Stomach (tissue), 8 donors: ENCODE measurements at regions not wholly inside any gene's neighbourhood (a gene's known extent, or its start where the extent isn't known, plus 50 kb on each side); places are given as distances from the start of the nearest gene placed in this dataset.

Experiments used
- DNase-seq, 2 donors: peaks; one replicate each; pipeline versions ENCODE4 v3.0.0 to v3.0.0-alpha.2; 2013 to 2019
- H3K27ac ChIP-seq, 5 donors: fragments of 200-600 bp in 4 of 5; sonication (generic) in 4 of 5; one replicate each; pipeline ENCODE4 v1.5.1; 2013 to 2019; ENCODE audit warnings: mild to moderate bottlenecking in 1 of 5, moderate library complexity in 1 of 5
- H3K27me3 ChIP-seq, 3 donors: fragments of 200-600 bp; sonication (generic); one replicate each; pipeline ENCODE4 v1.5.1; 2017 to 2019; ENCODE audit warnings: mixed run types in 1 of 3
- H3K36me3 ChIP-seq, 4 donors: fragments of 200-600 bp; sonication (generic); 1 replicate in 3 of 4; 2 replicates in 1 of 4; pipeline ENCODE4 v1.5.1; 2016 to 2019
- H3K4me1 ChIP-seq, 4 donors: fragments of 200-600 bp; sonication (generic); one replicate each; pipeline ENCODE4 v1.5.1; 2016 to 2019
- H3K4me3 ChIP-seq, 4 donors: fragments of 200-600 bp; sonication (generic) in 3 of 4; one replicate each; pipeline ENCODE4 v1.5.1; 2016 to 2019; ENCODE audit warnings: mild to moderate bottlenecking in 1 of 4
- H3K9me3 ChIP-seq, 4 donors: fragments of 200-600 bp; sonication (generic); one replicate each; pipeline ENCODE4 v1.5.1; 2016 to 2019
- EP300 ChIP-seq: sonication (generic); formaldehyde crosslinking; IDR thresholded peaks from one replicate; pipeline ENCODE4 v1.6.1; 2017; ENCODE audit warnings: antibody characterized with exemption
- POLR2A ChIP-seq, 4 donors: fragments of 450-650 bp; IDR thresholded peaks; one replicate each; pipeline ENCODE4 v1.6.1; 2016; ENCODE audit warnings: antibody characterized with exemption in 4 of 4, control low read depth in 2 of 4, mild to moderate bottlenecking in 1 of 4, moderate library complexity in 1 of 4
- POLR2AphosphoS5 ChIP-seq, 3 donors: sonication (generic); formaldehyde crosslinking; IDR thresholded peaks; one replicate each; pipeline ENCODE4 v1.6.1; 2016; ENCODE audit warnings: antibody characterized with exemption in 3 of 3
- WGBS, 5 donors: extraction: QIAGEN DNeasy Blood & Tissue Kit in 3 of 5; methylation state at CpG; one replicate each; pipeline versions ENCODE4 v1.1.5 to v1.1.7; 2013 to 2018; 5-methylcytosine and 5-hydroxymethylcytosine counted together
- intact Hi-C: fragments of 100-400 bp; cut with DNase I; formaldehyde crosslinking; loops from one replicate; pipeline ENCODE4 v1.15.1; 2023; ENCODE audit warnings: low total_unique reads
- TF ChIP-seq, protein P1 (sequence below), 7 experiments: fragments of 450-650 bp in 4 of 7; fragments of 200-600 bp in 3 of 7; sonication (generic) in 3 of 7; IDR thresholded peaks; one replicate each; pipeline ENCODE4 v1.5.1; 2016 to 2019; ENCODE audit warnings: antibody characterized with exemption in 7 of 7, control low read depth in 2 of 7, mild to moderate bottlenecking in 1 of 7
- donor health status: healthy with polysubstance abuse.
- donor health status: Bipolar disorder and iron deficiency.
- donor health status: healthy.

DNA sequence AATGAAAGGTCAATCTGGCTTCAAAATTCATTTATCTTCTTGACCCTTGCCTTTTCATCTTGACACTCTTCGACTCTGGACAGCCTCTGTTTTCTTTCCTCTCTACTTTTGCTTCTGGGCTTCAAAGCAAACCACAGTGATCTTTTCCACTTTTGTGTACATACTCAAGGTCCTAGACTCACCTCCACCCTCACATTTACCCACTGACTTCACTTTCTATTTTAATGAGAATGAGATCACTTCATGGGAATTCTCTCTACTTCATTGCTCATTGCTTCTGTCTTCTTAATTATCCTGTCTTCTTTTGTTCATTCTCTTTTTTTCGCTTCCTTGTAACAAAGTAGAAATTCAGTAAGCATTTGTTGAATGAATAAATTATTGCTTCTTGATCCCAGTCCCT is 330.1 kb upstream of the HAND2 start:
- Histone ChIP-seq H3K36me3 (no peaks in the 10 kb centered on the region), H3K27ac (no peak overlapping the region), H3K27me3 (no peaks in the 10 kb centered on the region), H3K4me1 (no peaks in the 10 kb centered on the region), H3K4me3 (no peak overlapping the region), H3K9me3 (peaks cover 5 to 14% (median 10%) of the 10 kb centered on the region in 4 donors)
- DNase-seq, result no peak
- no peak for TF ChIP-seq EP300
- TF ChIP-seq POLR2A (IDR thresholded peaks at IDR 0.05), result no peak
- no peak for TF ChIP-seq POLR2AphosphoS5 (IDR thresholded peaks at IDR 0.05)
- TF ChIP-seq, protein P1, sequence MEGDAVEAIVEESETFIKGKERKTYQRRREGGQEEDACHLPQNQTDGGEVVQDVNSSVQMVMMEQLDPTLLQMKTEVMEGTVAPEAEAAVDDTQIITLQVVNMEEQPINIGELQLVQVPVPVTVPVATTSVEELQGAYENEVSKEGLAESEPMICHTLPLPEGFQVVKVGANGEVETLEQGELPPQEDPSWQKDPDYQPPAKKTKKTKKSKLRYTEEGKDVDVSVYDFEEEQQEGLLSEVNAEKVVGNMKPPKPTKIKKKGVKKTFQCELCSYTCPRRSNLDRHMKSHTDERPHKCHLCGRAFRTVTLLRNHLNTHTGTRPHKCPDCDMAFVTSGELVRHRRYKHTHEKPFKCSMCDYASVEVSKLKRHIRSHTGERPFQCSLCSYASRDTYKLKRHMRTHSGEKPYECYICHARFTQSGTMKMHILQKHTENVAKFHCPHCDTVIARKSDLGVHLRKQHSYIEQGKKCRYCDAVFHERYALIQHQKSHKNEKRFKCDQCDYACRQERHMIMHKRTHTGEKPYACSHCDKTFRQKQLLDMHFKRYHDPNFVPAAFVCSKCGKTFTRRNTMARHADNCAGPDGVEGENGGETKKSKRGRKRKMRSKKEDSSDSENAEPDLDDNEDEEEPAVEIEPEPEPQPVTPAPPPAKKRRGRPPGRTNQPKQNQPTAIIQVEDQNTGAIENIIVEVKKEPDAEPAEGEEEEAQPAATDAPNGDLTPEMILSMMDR (IDR thresholded peaks at IDR 0.05), result no peak
- WGBS, 5 donors, result 65 to 72% (median 67%) methylated on average over 2 of the region's 2 CpGs
- intact Hi-C loops, result no loop called here

DNA sequence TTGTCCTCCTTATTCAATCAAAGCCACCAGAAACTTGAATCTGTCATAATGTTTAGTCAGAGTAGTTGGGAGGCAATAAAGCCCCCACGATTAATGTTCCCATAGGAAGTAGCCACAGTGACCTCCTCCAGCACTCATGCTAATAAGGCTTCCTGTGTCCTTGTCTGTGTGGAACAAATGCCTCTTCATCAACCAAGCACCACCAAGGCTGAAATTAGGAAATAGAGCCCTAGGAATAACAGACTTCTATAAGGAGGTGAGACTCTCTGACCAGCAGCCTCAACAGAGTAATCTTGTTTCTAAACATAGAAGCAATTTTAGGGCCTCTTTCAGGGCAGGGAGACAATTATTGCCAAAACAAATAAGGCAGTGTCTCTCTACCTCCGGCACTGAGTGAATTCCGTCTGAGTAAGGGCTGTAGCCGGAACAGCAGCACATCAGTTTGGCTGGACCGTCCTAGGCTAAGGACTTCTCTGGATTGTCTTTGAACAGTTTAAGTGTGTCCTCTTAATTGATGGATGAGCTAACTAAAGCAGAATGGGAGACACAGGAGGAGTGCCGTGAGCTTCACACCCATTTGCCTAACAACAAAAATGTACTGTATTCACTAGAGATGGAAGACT is 329.2 kb upstream of the HAND2 start:
- peaks cover 0 to 5% (median 2%) of the 10 kb centered on the region in 4 donors for H3K9me3 ChIP-seq
- H3K4me3 ChIP-seq, result no peak overlapping the region
- no peak for TF ChIP-seq POLR2AphosphoS5 (IDR thresholded peaks at IDR 0.05)
- TF ChIP-seq, protein P1 (IDR thresholded peaks at IDR 0.05), result no peak
- TF ChIP-seq EP300, result no peak
- TF ChIP-seq POLR2A (IDR thresholded peaks at IDR 0.05), result no peak
- H3K4me1 ChIP-seq, result no peaks in the 10 kb centered on the region
- H3K36me3 ChIP-seq, result no peaks in the 10 kb centered on the region
- no peak overlapping the region for H3K27ac ChIP-seq
- intact Hi-C loops, result no loop called here
- no peaks in the 10 kb centered on the region for H3K27me3 ChIP-seq
- no peak for DNase-seq
- 58 to 70% (median 67%) methylated on average over 6 of the region's 6 CpGs for WGBS, 5 donors

DNA sequence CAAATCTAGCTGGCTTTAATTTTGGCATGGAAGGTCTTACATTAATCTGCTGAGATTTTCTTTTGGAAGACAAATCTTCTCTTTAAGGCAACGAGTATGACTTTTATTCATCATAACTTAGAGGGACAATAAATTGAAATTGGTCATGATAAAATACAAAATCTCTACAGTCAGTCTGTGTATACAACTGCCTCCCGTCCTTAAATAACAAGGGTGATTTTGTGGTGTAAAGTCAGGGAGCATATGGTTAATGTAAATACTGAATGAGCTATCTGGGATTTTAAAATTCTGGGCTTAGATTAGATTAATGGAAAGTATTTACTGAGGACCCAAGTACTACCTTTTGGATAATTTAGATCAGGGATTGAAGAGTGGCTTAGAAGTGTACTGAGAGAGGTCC is 328.4 kb upstream of the HAND2 start:
- Histone ChIP-seq H3K4me3 (no peak overlapping the region), H3K27me3 (no peaks in the 10 kb centered on the region), H3K9me3 (no peaks in the 10 kb centered on the region), H3K4me1 (no peaks in the 10 kb centered on the region), H3K36me3 (no peaks in the 10 kb centered on the region), H3K27ac (no peak overlapping the region)
- TF ChIP-seq, protein P1 (IDR thresholded peaks at IDR 0.05), result no peak
- TF ChIP-seq EP300 (no peak), POLR2AphosphoS5 (IDR thresholded peaks at IDR 0.05) (no peak), POLR2A (IDR thresholded peaks at IDR 0.05) (no peak)
- 44 to 65% (median 59%) methylated on average over 2 of the region's 2 CpGs for WGBS, 5 donors
- intact Hi-C loops, result no loop called here
- no peak for DNase-seq

DNA sequence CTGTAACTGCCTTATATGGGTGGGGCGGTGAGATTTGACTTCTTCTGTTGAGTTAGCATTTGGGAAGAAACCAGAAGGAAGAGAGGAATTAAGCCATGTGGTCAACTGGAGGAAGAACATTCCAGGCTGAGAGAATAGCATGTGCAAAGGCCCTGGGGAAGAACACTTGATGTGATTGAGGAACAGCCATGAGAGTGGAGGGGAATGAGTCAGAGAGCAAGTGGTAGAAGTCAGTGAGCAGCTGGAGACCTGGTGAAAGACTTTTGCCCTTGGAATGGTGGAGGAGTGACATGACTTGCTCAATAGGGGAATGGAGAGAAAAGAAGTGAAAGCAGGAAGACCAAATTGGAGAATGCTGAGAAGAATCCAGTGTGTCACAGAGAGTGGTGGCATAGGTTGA is 327.8 kb upstream of the HAND2 start:
- intact Hi-C loops, result no loop called here
- TF ChIP-seq POLR2A (IDR thresholded peaks at IDR 0.05) (no peak), EP300 (no peak)
- Histone ChIP-seq H3K9me3 (no peaks in the 10 kb centered on the region), H3K27ac (no peak overlapping the region), H3K4me1 (no peaks in the 10 kb centered on the region), H3K36me3 (no peaks in the 10 kb centered on the region), H3K4me3 (no peak overlapping the region), H3K27me3 (no peaks in the 10 kb centered on the region)
- WGBS, 5 donors, result 81 to 97% (median 92%) methylated on average over 1 of the region's 1 CpG
- no peak for DNase-seq

DNA sequence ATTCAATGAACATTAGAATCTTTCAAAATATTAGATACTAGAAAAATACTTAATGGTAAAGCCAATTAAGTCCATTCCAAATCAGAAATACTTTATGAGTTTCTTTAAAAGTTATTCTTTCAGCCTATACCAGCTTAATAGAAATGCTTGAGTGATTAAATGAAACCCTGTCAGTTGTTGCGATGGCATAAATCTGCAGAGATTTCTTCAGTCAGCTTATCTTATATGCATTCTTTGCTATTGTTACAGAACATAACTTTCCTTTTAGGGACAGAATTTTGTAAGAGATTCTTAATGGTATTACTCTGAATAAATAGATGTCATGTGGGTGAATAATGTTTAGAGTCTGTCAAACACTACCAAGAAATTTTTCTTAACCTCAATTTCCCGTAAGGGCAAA is 325.0 kb upstream of the HAND2 start:
- intact Hi-C loops, result no loop called here
- Histone ChIP-seq H3K36me3 (no peaks in the 10 kb centered on the region), H3K27me3 (no peaks in the 10 kb centered on the region), H3K9me3 (no peaks in the 10 kb centered on the region), H3K27ac (no peak overlapping the region), H3K4me1 (no peaks in the 10 kb centered on the region), H3K4me3 (no peak overlapping the region)
- 80 to 90% (median 87%) methylated on average over 2 of the region's 2 CpGs for WGBS, 5 donors
- TF ChIP-seq EP300 (no peak), POLR2A (IDR thresholded peaks at IDR 0.05) (no peak), POLR2AphosphoS5 (IDR thresholded peaks at IDR 0.05) (no peak)
- TF ChIP-seq, protein P1 (IDR thresholded peaks at IDR 0.05), result no peak
- no peak for DNase-seq
